DMS114 treated with DMSO at 0.1 percent for 48 hours (cell line): ENCODE measurements at regions not wholly inside any gene's neighbourhood (a gene's known extent, or its start where the extent isn't known, plus 50 kb on each side); places are given as distances from the start of the nearest gene placed in this dataset.
"Not testable (repeated sequence)": the region's sequence is repeated elsewhere in the genome, so short reads cannot be mapped to it uniquely, and the experiment has no call there.

Source experiments
- DNase-seq: peaks from one replicate; lab custom pipeline; 2025; ENCODE audit not compliant: unreplicated experiment; lab: John Stamatoyannopoulos, UW

- no peak for DNase-seq
Observed at GRCh38 chr7:69467826-69468225, 130.4 kb upstream of the AUTS2 start.

GRCh38 chr7:69476416-69476815 lies 121.9 kb upstream of the AUTS2 start:
- DNase-seq = no peak

GRCh38 chr7:69482676-69483075 lies 115.6 kb upstream of the AUTS2 start:
- no peak for DNase-seq

- DNase-seq = no peak
Observed at GRCh38 chr7:69489533-69489932, 108.7 kb upstream of the AUTS2 start.

- no peak for DNase-seq
Observed at GRCh38 chr7:69498671-69499070, 99.6 kb upstream of the AUTS2 start.

GRCh38 chr7:69502358-69502757 lies 95.9 kb upstream of the AUTS2 start:
- DNase-seq = no peak

GRCh38 chr7:69504733-69505420 lies 93.4 kb upstream of the AUTS2 start:
- no peak for DNase-seq

- no peak for DNase-seq
Observed at GRCh38 chr7:69508736-69509135, 89.5 kb upstream of the AUTS2 start.

GRCh38 chr7:69510114-69510513 lies 88.2 kb upstream of the AUTS2 start:
- no peak for DNase-seq

- DNase-seq = no peak
Observed at GRCh38 chr7:69515495-69516212, 82.6 kb upstream of the AUTS2 start.

- DNase-seq = no peak
Observed at GRCh38 chr7:69516238-69516820, 81.9 kb upstream of the AUTS2 start.

- no peak for DNase-seq
Observed at GRCh38 chr7:69517985-69518704, 80.1 kb upstream of the AUTS2 start.

- DNase-seq = no peak
Observed at GRCh38 chr7:69518705-69519077, 79.6 kb upstream of the AUTS2 start.

- no peak for DNase-seq
Observed at GRCh38 chr7:69526570-69526969, 71.7 kb upstream of the AUTS2 start.

GRCh38 chr7:69527706-69528105 lies 70.6 kb upstream of the AUTS2 start:
- DNase-seq = no peak

GRCh38 chr7:69531050-69531449 lies 67.2 kb upstream of the AUTS2 start:
- no peak for DNase-seq

GRCh38 chr7:69534461-69535041 lies 63.7 kb upstream of the AUTS2 start:
- DNase-seq = no peak

GRCh38 chr7:69537691-69538090 lies 60.6 kb upstream of the AUTS2 start:
- DNase-seq = no peak

- no peak for DNase-seq
Observed at GRCh38 chr7:69539531-69539930, 58.7 kb upstream of the AUTS2 start.

GRCh38 chr7:69540287-69540686 lies 58.0 kb upstream of the AUTS2 start:
- no peak for DNase-seq

- DNase-seq = not testable (repeated sequence)
Observed at GRCh38 chr7:69541779-69542432, 56.4 kb upstream of the AUTS2 start.
